GM23338 (cell line): ENCODE measurements at regions not wholly inside any gene's neighbourhood (a gene's known extent, or its start where the extent isn't known, plus 50 kb on each side); places are given as distances from the start of the nearest gene placed in this dataset.

Source experiments
- CREB1 ChIP-seq: fragments of 250-450 bp; sonication (Bioruptor Pico); IDR thresholded peaks from 2 replicates; pipeline ENCODE4 v1.5.0; 2020; ENCODE audit warnings: low read depth, mild to moderate bottlenecking, moderate library complexity
- EZH2phosphoT487 ChIP-seq: fragments of 200-600 bp; sonication (generic); IDR thresholded peaks from one replicate; pipeline ENCODE4 v1.8.1; 2018; ENCODE audit warnings: antibody characterized with exemption; ENCODE audit not compliant: unreplicated experiment

GRCh38 chr4:189600718-189601435 lies 339.8 kb upstream of the FRG1 start:
- TF ChIP-seq CREB1 (CRISPR knock-in tag) (no peak), EZH2phosphoT487 (no peak)
